ENCODE measurements at regions not wholly inside any gene's neighbourhood (a gene's known extent, or its start where the extent isn't known, plus 50 kb on each side); places are given as distances from the start of the nearest gene placed in this dataset.
"Not testable (repeated sequence)": the region's sequence is repeated elsewhere in the genome, so short reads cannot be mapped to it uniquely, and the experiment has no call there.

DNA sequence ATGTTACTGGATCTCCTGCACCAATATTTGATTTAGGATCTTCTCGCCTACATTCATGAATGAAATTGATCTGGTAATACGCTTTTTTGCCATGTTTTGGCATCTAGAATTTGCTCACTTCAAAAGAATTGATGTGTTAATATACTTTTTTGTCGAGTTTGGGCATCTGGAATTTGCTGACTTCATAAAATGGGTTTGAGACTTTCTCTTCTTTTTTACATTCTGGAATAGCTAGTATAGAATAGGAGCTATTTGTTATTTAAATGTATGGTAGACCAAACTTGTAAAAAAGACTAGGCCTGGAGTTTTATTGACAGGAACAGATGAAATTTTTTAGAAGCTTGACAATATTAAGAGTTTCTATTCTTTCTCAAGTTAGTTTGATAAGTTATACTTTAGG is 404.9 kb upstream of the TENM3 start:
- TF ChIP-seq, protein P1, sequence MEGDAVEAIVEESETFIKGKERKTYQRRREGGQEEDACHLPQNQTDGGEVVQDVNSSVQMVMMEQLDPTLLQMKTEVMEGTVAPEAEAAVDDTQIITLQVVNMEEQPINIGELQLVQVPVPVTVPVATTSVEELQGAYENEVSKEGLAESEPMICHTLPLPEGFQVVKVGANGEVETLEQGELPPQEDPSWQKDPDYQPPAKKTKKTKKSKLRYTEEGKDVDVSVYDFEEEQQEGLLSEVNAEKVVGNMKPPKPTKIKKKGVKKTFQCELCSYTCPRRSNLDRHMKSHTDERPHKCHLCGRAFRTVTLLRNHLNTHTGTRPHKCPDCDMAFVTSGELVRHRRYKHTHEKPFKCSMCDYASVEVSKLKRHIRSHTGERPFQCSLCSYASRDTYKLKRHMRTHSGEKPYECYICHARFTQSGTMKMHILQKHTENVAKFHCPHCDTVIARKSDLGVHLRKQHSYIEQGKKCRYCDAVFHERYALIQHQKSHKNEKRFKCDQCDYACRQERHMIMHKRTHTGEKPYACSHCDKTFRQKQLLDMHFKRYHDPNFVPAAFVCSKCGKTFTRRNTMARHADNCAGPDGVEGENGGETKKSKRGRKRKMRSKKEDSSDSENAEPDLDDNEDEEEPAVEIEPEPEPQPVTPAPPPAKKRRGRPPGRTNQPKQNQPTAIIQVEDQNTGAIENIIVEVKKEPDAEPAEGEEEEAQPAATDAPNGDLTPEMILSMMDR (IDR thresholded peaks at IDR 0.05; ENCODE audit: low read depth, low read length) = no peak
- Histone ChIP-seq H3K9me3 (ENCODE audit: severe bottlenecking) (no peaks in the 10 kb centered on the region), H3K36me3 (no peaks in the 10 kb centered on the region), H3K4me3 (ENCODE audit: low read depth, low read length) (no peak overlapping the region), H3K27me3 (ENCODE audit: insufficient read depth, low read depth, severe bottlenecking) (peaks cover 3% of the 10 kb centered on the region), H3K27ac (no peak overlapping the region)
- no peak for DNase-seq

DNA sequence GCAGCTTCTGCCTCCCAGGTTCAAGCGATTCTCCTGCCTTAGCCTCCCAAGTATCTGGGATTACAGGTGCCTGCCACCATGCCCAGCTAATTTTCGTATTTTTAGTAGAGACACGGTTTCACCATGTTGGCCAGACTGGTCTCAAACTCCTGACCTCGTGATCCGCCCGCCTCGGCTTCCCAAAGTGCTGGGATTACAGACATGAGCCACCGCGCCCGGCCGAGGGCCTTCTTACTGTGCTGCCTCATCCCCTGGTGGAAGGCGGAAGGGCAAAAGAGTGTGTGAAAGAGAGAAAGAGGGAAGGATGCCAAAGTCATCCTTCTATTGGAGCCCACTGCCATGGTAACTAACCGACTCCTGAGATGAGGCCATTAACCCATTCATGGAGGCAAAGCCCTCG is 399.4 kb upstream of the TENM3 start:
- H3K36me3 ChIP-seq; H3K27me3 ChIP-seq (ENCODE audit: insufficient read depth, low read depth, severe bottlenecking); H3K27ac ChIP-seq; DNase-seq; H3K4me3 ChIP-seq (ENCODE audit: low read depth, low read length); H3K9me3 ChIP-seq (ENCODE audit: severe bottlenecking): not testable (repeated sequence)

DNA sequence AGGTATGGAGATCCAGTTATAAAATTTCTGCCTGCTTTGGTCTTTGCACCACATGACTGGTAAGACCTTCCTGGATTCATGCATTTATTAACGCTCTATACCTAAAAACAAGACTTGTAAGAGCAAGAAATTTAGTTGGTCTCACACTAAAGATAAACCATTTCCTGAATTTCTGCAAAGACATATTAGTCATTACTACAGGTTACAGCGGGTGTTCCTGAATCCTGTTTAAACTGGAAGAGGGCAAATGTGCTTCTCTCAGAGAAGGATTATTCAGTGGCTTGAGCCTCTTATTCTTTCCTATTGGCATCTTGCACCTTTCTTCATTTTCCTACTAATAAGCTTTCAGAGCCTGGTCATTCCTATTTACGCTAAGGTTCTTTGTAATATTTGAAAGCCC is 397.6 kb upstream of the TENM3 start:
- H3K36me3 ChIP-seq = no peaks in the 10 kb centered on the region
- TF ChIP-seq, protein P1 (IDR thresholded peaks at IDR 0.05; ENCODE audit: low read depth, low read length) = no peak

DNA sequence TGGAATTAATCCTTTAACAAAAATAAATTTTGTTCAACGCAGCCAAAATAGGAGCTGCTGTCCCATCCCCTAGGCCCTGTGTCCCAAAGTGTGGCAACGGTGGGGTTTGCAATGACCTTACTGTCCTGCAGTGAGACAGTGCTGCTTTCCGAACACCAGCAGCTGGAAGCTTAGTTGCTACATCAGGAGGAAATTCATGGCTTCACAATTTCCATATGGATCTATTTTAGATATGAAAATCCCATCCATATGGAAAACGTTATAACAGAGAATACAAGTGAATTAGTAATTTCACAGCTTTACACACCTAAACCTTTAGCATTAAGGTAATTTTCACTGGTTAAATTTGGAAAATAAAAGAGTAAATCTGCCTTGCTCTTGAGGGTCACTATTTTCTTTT is 396.3 kb upstream of the TENM3 start:
- Histone ChIP-seq H3K27ac (no peak overlapping the region), H3K9me3 (ENCODE audit: severe bottlenecking) (no peaks in the 10 kb centered on the region), H3K4me3 (ENCODE audit: low read depth, low read length) (no peak overlapping the region), H3K36me3 (no peaks in the 10 kb centered on the region), H3K27me3 (ENCODE audit: insufficient read depth, low read depth, severe bottlenecking) (peaks cover 6% of the 10 kb centered on the region)
- no peak for DNase-seq
- TF ChIP-seq, protein P1 (IDR thresholded peaks at IDR 0.05; ENCODE audit: low read depth, low read length) = no peak

More for the DNA sequence above, 397.6 kb upstream of the TENM3 start:
- H3K27me3 ChIP-seq (ENCODE audit: insufficient read depth, low read depth, severe bottlenecking) = no peaks in the 10 kb centered on the region
- no peak overlapping the region for H3K4me3 ChIP-seq (ENCODE audit: low read depth, low read length)
- no peak overlapping the region for H3K27ac ChIP-seq
- no peak for DNase-seq
- H3K9me3 ChIP-seq (ENCODE audit: severe bottlenecking) = no peaks in the 10 kb centered on the region

DNA sequence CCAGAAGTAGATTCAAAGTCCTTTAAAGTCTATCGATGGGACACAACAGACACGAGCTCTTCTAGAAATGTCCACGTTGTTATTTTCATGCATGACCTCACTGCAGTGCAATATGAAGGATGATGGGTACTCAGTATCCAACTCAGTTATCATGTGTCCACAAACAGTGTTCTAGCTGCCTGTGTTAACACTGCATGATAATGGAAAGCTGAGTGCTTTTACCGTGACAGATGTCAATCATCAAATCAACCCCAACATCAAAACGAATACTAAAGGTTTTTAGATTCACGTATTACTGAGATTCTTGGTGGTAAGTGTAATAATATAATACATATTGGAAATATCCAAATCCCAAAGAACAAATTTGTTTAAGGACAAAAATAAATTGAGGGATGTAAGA is 394.8 kb upstream of the TENM3 start:
- no peak overlapping the region for H3K27ac ChIP-seq
- no peaks in the 10 kb centered on the region for H3K9me3 ChIP-seq (ENCODE audit: severe bottlenecking)
- DNase-seq = no peak
- peaks cover 10% of the 10 kb centered on the region for H3K27me3 ChIP-seq (ENCODE audit: insufficient read depth, low read depth, severe bottlenecking)
- no peak overlapping the region for H3K4me3 ChIP-seq (ENCODE audit: low read depth, low read length)
- TF ChIP-seq, protein P1 (IDR thresholded peaks at IDR 0.05; ENCODE audit: low read depth, low read length) = no peak
- H3K36me3 ChIP-seq = no peaks in the 10 kb centered on the region

DNA sequence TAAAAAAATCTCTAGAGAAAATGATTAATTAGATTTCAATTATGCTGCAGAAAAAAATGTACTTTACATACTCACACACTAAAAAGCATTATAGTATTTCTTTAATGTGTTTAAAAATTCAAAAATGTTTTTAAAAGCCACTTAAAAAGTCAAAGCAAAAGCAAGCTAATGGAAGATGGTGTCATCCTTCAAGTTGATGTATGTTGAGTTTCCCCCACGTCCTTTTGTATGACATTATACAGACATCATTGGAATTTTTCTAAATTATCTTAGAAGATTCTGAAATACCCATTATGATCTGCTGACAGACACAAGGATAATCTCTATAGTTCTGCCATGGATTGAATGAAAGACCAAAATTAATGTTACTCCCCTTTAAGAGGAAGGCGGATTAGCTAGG is 393.7 kb upstream of the TENM3 start:
- peaks cover 19% of the 10 kb centered on the region for H3K27me3 ChIP-seq (ENCODE audit: insufficient read depth, low read depth, severe bottlenecking)
- no peak for DNase-seq
- TF ChIP-seq, protein P1 (IDR thresholded peaks at IDR 0.05; ENCODE audit: low read depth, low read length) = no peak
- H3K9me3 ChIP-seq (ENCODE audit: severe bottlenecking) = no peaks in the 10 kb centered on the region
- no peaks in the 10 kb centered on the region for H3K36me3 ChIP-seq
- H3K27ac ChIP-seq = no peak overlapping the region
- no peak overlapping the region for H3K4me3 ChIP-seq (ENCODE audit: low read depth, low read length)
